Motor neuron (in vitro differentiated cells): ENCODE measurements at regions not wholly inside any gene's neighbourhood (a gene's known extent, or its start where the extent isn't known, plus 50 kb on each side); places are given as distances from the start of the nearest gene placed in this dataset.
"Not testable (repeated sequence)": the region's sequence is repeated elsewhere in the genome, so short reads cannot be mapped to it uniquely, and the experiment has no call there.

Source experiments
- ATAC-seq, 8 experiments: fragments of 200-7000 bp; cut with Tn5 transposase; replicated peaks in 6 of 8; 2 replicates each; pipeline ENCODE4 v1.8.0; 2021; ENCODE audit warnings: mild to moderate bottlenecking in 8 of 8, moderate library complexity in 8 of 8
- H3K27ac ChIP-seq, 2 donors: fragments of 250-450 bp; sonication (Bioruptor Pico); 2 replicates each; pipeline ENCODE4 v1.9.0; 2021; ENCODE audit warnings: antibody characterized with exemption in 2 of 2, mild to moderate bottlenecking in 2 of 2, moderate library complexity in 1 of 2
- H3K4me1 ChIP-seq, 2 donors: fragments of 250-450 bp; sonication (Bioruptor Pico); replicated peaks in 1 of 2; 2 replicates each; pipeline ENCODE4 v1.6.1; 2021; ENCODE audit warnings: antibody characterized with exemption in 2 of 2, mild to moderate bottlenecking in 2 of 2, moderate library complexity in 1 of 2
- H3K4me3 ChIP-seq, 5 donors: fragments of 250-450 bp; sonication (Bioruptor Pico); 2 replicates each; pipeline ENCODE4 v1.9.0; 2021; ENCODE audit warnings: antibody characterized with exemption in 5 of 5, mild to moderate bottlenecking in 5 of 5, moderate library complexity in 4 of 5
- whole genome bisulfite sequencing, 10 experiments: fragments of 450-650 bp; shearing (Covaris generic); methylation state at CpG; one replicate each; pipeline ENCODE4 v1.0.0; 2022; 5-methylcytosine and 5-hydroxymethylcytosine counted together
- in situ Hi-C, 9 experiments: fragments of 400-800 bp; cut with MboI; loops; one replicate each; pipeline ENCODE4 v1.15.0; 2021; ENCODE audit warnings: low sequenced_read_pairs in 9 of 9, low pct_unique_long_range_greater_than_20kb in 2 of 9; ENCODE audit not compliant: unreplicated experiment in 9 of 9

DNA sequence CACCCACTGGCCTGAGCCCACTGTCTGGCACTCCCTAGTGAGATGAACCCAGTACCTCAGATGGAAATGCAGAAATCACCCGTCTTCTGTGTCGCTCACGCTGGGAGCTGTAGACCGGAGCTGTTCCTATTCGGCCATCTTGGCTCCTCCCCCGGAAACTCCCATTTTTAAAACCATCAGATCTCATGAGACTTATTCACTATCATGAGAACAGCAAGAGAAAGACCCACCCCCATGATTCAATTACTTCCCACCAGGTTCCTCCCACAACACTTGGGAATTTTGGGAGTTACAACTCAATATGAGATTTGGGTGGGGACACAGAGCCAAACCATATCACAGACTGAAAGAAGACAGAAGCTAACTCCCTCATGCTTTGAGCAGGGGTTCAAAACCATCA, 134.5 kb downstream of the SLC39A8 start:
- H3K4me1 ChIP-seq, H3K4me3 ChIP-seq, in situ Hi-C loops, H3K27ac ChIP-seq, ATAC-seq: not testable (repeated sequence)
- 80% methylated on average over 1 of the region's 6 CpGs; no CpG with 5 or more reads in 9 of the 10 experiments for WGBS, 10 experiments

- WGBS, 10 experiments = 0 to 100% (median 63%) methylated on average over 1 to 2 of the region's 3 CpGs; no CpG with 5 or more reads in 2 of the 10 experiments
- ATAC-seq, in situ Hi-C loops, H3K4me1 ChIP-seq, H3K27ac ChIP-seq, H3K4me3 ChIP-seq: not testable (repeated sequence)
Observed at GRCh38 chr4:102204634-102205033, 140.6 kb downstream of the SLC39A8 start.

DNA sequence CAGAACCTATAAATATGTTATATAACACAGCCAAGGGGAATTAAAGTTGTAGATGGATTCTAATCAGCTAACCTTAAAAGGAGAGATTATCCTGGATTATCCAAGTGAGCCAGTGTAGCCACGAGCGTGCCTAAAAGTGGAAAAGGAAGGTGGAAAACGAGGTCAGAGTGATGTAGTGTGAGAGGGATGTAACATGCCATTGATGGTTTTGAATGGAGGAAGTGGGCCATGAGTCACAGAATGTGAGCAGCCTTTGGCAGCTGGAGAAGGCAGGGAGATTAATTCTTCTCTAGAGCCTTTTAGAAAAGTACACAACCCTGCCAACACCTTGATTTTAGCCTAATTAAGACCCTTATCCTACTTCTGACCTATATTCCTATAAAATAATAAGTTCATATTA, 149.1 kb downstream of the SLC39A8 start:
- WGBS, 10 experiments = 20 to 100% (median 69%) methylated on average over 1 to 3 of the region's 3 CpGs; no CpG with 5 or more reads in 2 of the 10 experiments
- in situ Hi-C loops = no loop called here
- Histone ChIP-seq H3K27ac (no peak overlapping the region), H3K4me3 (no peak overlapping the region), H3K4me1 (no peaks in the 10 kb centered on the region)
- ATAC-seq = no peak

DNA sequence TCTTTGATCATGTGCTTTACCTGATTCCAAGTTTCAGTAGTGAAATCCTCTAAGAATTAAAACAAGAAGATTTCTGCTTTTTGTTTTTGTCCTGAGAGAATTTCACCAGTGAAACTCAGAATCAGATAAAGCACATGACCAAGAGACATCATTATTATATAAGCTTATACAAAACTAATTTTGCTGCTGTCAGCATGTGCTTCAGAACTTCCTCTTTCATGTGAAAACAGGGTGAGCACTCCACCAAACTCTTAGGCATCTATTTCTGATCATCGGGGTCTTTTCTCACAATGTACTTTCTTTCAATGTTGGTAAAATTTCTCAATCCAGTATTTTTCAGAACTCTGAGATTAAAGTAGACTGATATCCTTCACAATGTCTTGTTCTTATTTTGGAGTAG, 152.1 kb downstream of the SLC39A8 start:
- ATAC-seq = no peak

DNA sequence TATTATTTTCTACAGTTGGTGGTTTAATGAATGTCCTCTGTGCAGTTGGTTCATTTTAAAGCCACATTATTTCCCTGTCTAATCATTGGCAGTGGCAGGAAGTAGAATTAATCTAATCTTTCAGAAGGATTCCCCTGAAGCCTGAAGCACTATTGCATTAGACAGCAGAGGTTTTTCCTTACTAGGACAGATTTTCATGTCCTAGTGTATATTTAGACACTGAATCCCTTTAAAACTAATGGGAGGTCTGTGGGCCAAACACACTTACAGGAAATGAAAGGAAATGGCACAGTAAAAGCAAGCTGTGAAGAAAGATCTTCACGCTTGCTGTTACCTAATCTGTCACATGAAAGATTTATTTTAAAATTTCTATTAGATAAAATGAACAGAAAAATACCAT, 165.2 kb downstream of the SLC39A8 start:
- no peak overlapping the region for H3K27ac ChIP-seq
- in situ Hi-C loops = no loop called here
- ATAC-seq = peak in 5 of 8 experiments; percentile 68 to 77 (median 72)
- 0 to 100% (median 44%) methylated on average over 1 of the region's 1 CpG; no CpG with 5 or more reads in 2 of the 10 experiments for WGBS, 10 experiments
- no peak overlapping the region for H3K4me3 ChIP-seq
- peaks cover 0 to 7% of the 10 kb centered on the region in 2 donors for H3K4me1 ChIP-seq

More for the DNA sequence above, 152.1 kb downstream of the SLC39A8 start:
- in situ Hi-C loops = no loop called here
- H3K4me1 ChIP-seq = no peaks in the 10 kb centered on the region
- no peak overlapping the region for H3K4me3 ChIP-seq
- no peak overlapping the region for H3K27ac ChIP-seq
- 43 to 100% (median 100%) methylated on average over 1 of the region's 1 CpG for WGBS, 10 experiments

DNA sequence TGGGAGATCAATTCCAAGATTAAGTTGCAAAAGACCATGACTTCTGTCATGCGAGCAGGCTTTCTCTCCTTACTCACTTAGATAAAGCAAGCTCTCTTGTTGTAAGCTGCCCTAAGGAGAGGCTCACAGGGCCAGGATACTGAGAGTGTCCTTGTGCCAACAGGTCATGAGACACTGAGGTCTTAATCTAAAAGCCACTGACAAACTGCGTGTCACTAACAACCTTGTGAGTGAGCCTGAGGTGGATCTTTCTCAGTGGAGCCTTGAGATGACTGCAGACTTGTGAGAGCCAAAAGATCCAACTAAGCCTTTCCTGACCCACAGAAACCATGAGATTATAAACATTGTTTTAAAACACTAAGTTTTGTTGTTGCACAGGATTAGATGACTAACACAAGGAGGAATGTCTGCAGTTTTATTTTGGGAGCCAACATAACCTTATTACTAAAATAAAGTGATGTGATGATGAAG, 170.5 kb downstream of the SLC39A8 start:
- H3K27ac ChIP-seq = no peak overlapping the region
- H3K4me1 ChIP-seq = peaks cover under 1 to 4% of the 10 kb centered on the region in 2 donors
- in situ Hi-C loops = no loop called here
- 60 to 86% (median 77%) methylated on average over 1 to 2 of the region's 2 CpGs; no CpG with 5 or more reads in 6 of the 10 experiments for WGBS, 10 experiments
- ATAC-seq = peak in 1 of 8 experiments; percentile 29
- H3K4me3 ChIP-seq = no peak overlapping the region

DNA sequence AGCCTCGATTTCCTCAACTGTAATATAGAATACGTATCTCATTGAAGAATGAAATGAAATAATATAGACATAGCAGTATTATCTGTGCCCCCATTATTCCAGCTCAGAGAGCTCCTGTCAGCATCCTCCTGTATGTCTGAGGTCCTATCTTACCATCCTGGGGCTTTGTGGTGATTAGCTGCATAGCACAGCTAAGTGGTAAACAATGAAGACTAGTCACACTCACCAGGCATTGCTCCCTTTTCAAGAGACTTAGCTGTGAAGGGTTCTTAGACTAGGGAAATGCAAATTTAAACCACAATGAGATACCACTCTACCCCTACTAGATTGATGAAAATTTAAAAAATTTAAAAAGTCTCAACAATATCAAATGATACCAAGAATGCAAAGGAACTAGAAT, 172.9 kb downstream of the SLC39A8 start:
- peaks cover 3 to 15% of the 10 kb centered on the region in 2 donors for H3K4me1 ChIP-seq
- in situ Hi-C loops = no loop called here
- H3K27ac ChIP-seq = no peak overlapping the region
- H3K4me3 ChIP-seq = no peak overlapping the region
- no peak for ATAC-seq
- WGBS, 10 experiments = 56 to 100% (median 81%) methylated on average over 1 to 2 of the region's 2 CpGs; no CpG with 5 or more reads in 3 of the 10 experiments

- Histone ChIP-seq H3K27ac (no peak overlapping the region), H3K4me3 (no peak overlapping the region), H3K4me1 (peaks cover 3 to 15% of the 10 kb centered on the region in 2 donors)
- in situ Hi-C loops = no loop called here
- no peak for ATAC-seq
Observed at GRCh38 chr4:102170910-102171309, 174.4 kb downstream of the SLC39A8 start.

DNA sequence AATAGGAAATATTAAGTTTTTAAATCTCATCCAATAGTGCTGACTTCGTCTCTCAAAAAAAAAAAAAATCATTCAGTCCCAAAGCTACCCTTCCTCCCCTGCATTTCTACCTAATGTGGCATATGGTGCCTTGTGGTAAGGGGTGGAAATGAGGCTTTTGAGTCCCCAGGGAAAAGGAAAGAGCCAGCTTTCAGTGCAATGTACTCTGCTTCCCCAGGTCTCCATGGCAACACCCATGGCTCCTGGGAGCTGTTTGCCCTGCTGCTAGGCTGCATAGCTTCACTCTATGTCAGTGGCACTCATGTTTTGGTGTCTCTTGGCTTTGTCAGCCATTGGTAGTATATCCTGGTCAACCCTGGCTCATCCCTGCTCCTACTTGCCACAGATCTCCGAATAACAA, 175.9 kb downstream of the SLC39A8 start:
- peaks cover 3 to 15% of the 10 kb centered on the region in 2 donors for H3K4me1 ChIP-seq
- H3K4me3 ChIP-seq = no peak overlapping the region
- peak; percentile 49 to 100 (median 100) for ATAC-seq
- no peak overlapping the region for H3K27ac ChIP-seq
- in situ Hi-C loops = no loop called here
- WGBS, 10 experiments = 14 to 80% (median 67%) methylated on average over 1 to 2 of the region's 2 CpGs; no CpG with 5 or more reads in 4 of the 10 experiments

DNA sequence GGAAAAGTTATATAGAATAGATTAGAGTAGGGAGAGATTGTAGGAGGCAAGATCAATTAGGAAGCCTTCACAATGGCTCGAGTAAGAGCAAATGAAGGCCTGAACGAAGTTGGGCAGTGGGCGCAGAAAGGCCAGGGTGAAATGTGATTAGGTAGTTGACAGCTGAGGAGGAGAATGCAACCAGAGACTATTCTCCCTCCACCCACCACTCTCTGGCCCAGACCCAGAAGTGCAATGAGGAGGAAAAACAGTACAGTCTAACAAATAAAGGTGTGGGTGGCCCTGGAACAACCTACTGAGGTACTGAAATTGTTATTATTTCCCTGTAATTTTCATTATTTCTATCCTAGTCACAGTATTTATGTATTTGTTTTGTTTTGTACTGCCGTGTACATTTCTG, 176.7 kb downstream of the SLC39A8 start:
- ATAC-seq = no peak
- in situ Hi-C loops = no loop called here
- 50 to 89% (median 63%) methylated on average over 1 to 4 of the region's 4 CpGs; no CpG with 5 or more reads in 2 of the 10 experiments for WGBS, 10 experiments
- Histone ChIP-seq H3K27ac (no peak overlapping the region), H3K4me1 (peaks cover 3 to 15% of the 10 kb centered on the region in 2 donors), H3K4me3 (no peak overlapping the region)

DNA sequence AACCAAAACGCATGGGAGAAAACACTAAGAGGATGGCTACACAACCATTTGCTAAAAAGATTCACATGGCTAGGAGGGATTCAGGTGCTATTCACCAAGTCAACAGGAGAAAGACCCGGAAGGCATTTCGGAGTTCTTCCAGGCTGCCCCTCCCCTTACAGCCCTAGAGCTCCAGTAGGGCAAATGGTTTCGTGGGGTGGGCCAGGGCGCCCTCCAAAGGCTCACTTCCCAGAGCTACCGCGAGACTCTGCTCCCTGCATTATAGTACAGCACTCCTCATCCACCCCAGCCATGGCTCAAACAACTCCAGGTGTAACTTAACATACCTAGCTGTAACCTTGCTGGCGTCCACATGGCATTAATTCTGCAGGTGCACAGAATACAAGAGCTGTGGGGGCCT, 179.7 kb downstream of the SLC39A8 start:
- WGBS, 10 experiments = 0 to 100% (median 82%) methylated on average over 1 to 4 of the region's 8 CpGs; no CpG with 5 or more reads in 2 of the 10 experiments
- in situ Hi-C loops = no loop called here
- ATAC-seq = no peak
- no peak overlapping the region for H3K27ac ChIP-seq
- peaks cover 3 to 15% of the 10 kb centered on the region in 2 donors for H3K4me1 ChIP-seq
- no peak overlapping the region for H3K4me3 ChIP-seq

- no peak for ATAC-seq
- no peak overlapping the region for H3K4me3 ChIP-seq
- WGBS, 10 experiments = 0 to 100% (median 45%) methylated on average over 1 to 4 of the region's 4 CpGs
- H3K4me1 ChIP-seq = peaks cover 0 to under 1% of the 10 kb centered on the region in 2 donors
- in situ Hi-C loops = no loop called here
- H3K27ac ChIP-seq = no peak overlapping the region
Observed at GRCh38 chr4:102163404-102164140, 181.7 kb downstream of the SLC39A8 start.

GRCh38 chr4:102157984-102158383, 187.3 kb downstream of the SLC39A8 start:
- 51 to 95% (median 74%) methylated on average over 1 to 6 of the region's 6 CpGs for WGBS, 10 experiments
- ATAC-seq = peak in 4 of 8 experiments; percentile 40 to 90 (median 78)
- no peak overlapping the region for H3K4me3 ChIP-seq
- no peaks in the 10 kb centered on the region for H3K4me1 ChIP-seq
- no peak overlapping the region for H3K27ac ChIP-seq
- in situ Hi-C loops = no loop called here

- H3K4me1 ChIP-seq = no peaks in the 10 kb centered on the region
- H3K27ac ChIP-seq = no peak overlapping the region
- whole genome bisulfite sequencing, 10 experiments = 0 to 100% (median 80%) methylated on average over 1 of the region's 1 CpG
- in situ Hi-C loops = no loop called here
- no peak for ATAC-seq
- no peak overlapping the region for H3K4me3 ChIP-seq
Observed at GRCh38 chr4:102153391-102153790, 191.9 kb downstream of the SLC39A8 start.
